Neural crest cell (in vitro differentiated cells): ENCODE measurements at regions not wholly inside any gene's neighbourhood (a gene's known extent, or its start where the extent isn't known, plus 50 kb on each side); places are given as distances from the start of the nearest gene placed in this dataset.

Experiments
- DNase-seq: peaks from one replicate; pipeline ENCODE4 v3.0.0; 2021; ENCODE audit warnings: low read depth, mixed read lengths, low spot score
- H3K27ac Mint-ChIP-seq: one replicate; pipeline ENCODE4 v1.8.0; 2021; ENCODE audit warnings: mild to moderate bottlenecking, mixed read lengths; ENCODE audit not compliant: unreplicated experiment
- H3K27me3 Mint-ChIP-seq: 2 replicates; pipeline ENCODE4 v1.8.0; 2021; ENCODE audit warnings: low read depth, mild to moderate bottlenecking, mixed read lengths
- H3K36me3 Mint-ChIP-seq: 2 replicates; pipeline ENCODE4 v1.8.0; 2021; ENCODE audit warnings: low read depth, mild to moderate bottlenecking, mixed read lengths
- H3K4me1 Mint-ChIP-seq: 2 replicates; pipeline ENCODE4 v1.8.0; 2021; ENCODE audit warnings: mixed read lengths
- H3K4me3 Mint-ChIP-seq: one replicate; pipeline ENCODE4 v1.8.0; 2021; ENCODE audit warnings: mild to moderate bottlenecking, mixed read lengths
- H3K9me3 Mint-ChIP-seq: 2 replicates; pipeline ENCODE4 v1.8.0; 2021; ENCODE audit warnings: mixed read lengths
- TF ChIP-seq, protein P1 (sequence below): fragments of 200-600 bp; sonication (generic); conservative IDR thresholded peaks from 2 replicates; pipeline ENCODE4 v1.5.0; 2021; ENCODE audit warnings: antibody characterized with exemption, mild to moderate bottlenecking

DNA sequence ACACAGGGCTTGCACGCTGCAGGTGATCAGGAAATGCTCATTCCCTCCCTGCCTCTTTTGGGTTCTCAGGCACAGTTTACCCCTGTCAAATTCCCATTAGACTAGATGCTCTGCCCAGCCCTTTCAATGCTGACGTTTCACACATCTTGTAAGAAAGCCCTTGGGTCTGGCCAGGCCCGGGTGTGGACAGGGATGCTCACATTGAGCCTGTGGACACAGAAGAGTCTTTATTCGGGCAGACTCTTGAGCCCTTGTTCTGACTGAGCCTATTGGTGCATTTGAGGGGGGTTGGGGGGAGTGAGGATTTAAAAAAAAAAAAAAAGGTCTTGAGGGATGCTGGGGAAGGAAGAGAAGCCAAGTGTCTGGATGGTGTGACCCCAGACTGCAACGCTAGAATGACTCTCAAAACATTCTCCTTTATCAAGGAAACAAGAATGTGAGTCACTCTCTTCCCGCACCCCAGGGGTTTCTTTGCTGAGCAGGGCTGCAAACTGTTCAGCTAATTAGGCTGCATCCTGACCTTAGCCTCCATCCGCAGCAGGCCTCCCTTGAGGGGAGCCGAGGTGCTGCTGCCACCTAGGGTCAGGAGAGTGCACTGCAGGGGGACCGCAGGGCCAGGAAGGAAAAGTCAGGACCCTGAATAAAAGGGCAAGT, 53.6 kb upstream of the TMEM72 start:
- peaks cover 57% of the 10 kb centered on the region for H3K4me1 Mint-ChIP-seq
- H3K36me3 Mint-ChIP-seq: no peaks in the 10 kb centered on the region
- peak overlapping the region; percentile 52 for H3K4me3 Mint-ChIP-seq
- DNase-seq: peak; percentile 83
- peaks cover 3% of the 10 kb centered on the region for H3K27me3 Mint-ChIP-seq
- TF ChIP-seq, protein P1, sequence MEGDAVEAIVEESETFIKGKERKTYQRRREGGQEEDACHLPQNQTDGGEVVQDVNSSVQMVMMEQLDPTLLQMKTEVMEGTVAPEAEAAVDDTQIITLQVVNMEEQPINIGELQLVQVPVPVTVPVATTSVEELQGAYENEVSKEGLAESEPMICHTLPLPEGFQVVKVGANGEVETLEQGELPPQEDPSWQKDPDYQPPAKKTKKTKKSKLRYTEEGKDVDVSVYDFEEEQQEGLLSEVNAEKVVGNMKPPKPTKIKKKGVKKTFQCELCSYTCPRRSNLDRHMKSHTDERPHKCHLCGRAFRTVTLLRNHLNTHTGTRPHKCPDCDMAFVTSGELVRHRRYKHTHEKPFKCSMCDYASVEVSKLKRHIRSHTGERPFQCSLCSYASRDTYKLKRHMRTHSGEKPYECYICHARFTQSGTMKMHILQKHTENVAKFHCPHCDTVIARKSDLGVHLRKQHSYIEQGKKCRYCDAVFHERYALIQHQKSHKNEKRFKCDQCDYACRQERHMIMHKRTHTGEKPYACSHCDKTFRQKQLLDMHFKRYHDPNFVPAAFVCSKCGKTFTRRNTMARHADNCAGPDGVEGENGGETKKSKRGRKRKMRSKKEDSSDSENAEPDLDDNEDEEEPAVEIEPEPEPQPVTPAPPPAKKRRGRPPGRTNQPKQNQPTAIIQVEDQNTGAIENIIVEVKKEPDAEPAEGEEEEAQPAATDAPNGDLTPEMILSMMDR: peak; percentile 96
- peak overlapping the region; percentile 81 for H3K27ac Mint-ChIP-seq
- H3K9me3 Mint-ChIP-seq: no peaks in the 10 kb centered on the region

DNA sequence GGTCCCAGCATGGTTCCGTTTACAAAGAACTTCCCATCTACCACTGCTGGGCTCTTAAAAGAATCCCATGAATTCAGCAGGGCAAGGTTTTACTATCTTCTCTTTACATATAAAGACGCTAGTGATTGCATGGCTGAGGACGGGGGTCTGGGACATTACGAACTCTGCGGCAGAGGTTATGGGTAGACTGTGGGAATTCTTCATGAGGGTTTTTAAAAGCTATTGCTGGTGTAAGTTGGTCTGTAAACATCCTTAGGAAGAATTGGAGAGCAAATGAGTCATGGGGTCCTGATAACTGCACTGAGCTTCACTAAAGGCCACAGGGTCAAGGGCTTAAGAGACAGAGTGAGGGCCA, 53.1 kb upstream of the TMEM72 start:
- H3K4me3 Mint-ChIP-seq: peak overlapping the region; percentile 52
- TF ChIP-seq, protein P1: peak; percentile 14
- DNase-seq: no peak

DNA sequence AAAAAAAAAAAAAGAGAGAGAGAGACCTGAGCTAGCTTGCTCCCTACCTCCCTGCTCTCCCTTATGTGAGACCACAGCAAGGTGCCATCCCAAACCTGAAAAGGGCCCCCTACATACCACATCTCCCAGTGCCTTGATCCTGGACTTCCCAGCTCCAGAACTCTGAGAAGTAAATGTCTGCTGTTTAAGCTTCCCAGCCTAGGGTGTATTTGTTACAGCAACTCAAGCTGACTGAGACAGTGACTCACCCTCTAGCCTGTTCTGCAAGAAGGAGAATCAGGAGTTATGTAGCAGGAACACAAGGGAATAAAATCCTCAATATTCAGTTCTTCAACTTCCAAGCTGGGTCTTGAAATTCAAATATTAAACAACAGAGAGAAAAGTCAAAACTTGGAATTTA, 52.1 kb upstream of the TMEM72 start:
- TF ChIP-seq, protein P1: no peak
- Mint-ChIP-seq H3K9me3 (no peaks in the 10 kb centered on the region), H3K4me3 (no peak overlapping the region), H3K27me3 (peaks cover 16% of the 10 kb centered on the region), H3K27ac (no peak overlapping the region), H3K36me3 (no peaks in the 10 kb centered on the region), H3K4me1 (peaks cover 68% of the 10 kb centered on the region)
- DNase-seq: no peak

More for the DNA sequence above, 53.1 kb upstream of the TMEM72 start:
- Mint-ChIP-seq H3K4me1 (peaks cover 62% of the 10 kb centered on the region), H3K27me3 (peaks cover 8% of the 10 kb centered on the region), H3K36me3 (no peaks in the 10 kb centered on the region), H3K27ac (no peak overlapping the region), H3K9me3 (no peaks in the 10 kb centered on the region)

DNA sequence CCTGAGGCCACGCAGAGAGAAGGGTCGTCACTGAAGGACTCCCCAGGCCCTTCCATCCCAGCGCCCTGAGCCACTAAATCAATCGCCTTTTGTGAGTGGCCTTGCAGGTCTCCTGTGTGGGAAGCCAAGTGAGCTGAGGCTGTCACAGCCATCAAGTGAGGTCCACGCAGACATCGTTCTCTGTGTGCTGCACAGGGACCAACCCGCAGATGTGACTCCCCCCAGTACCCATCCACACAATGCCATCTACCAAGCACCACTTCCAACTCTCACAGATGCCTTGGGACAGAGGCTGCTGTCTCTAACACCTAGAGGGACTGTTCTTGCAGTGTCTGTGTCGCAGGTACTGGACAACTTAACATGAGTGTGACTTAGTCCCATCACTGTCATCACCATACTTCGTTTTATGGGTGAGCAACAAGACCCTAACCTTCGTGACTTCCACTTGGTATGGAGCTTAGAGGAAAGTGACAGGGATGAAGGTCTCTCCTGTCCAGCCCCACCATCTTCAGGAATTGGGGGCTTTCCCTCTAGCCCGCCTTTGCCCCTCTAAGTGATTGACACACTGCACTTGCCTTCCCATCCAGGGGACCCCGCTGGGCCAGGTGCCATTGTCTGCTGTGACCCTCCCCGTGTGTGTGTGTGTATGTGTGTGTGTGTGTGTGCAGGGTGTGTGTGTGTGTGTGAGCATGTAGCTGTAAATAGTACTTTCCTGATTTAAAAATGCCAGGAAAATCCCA, 51.4 kb upstream of the TMEM72 start:
- Mint-ChIP-seq H3K27me3 (peaks cover 18% of the 10 kb centered on the region), H3K9me3 (no peaks in the 10 kb centered on the region), H3K27ac (no peak overlapping the region), H3K36me3 (no peaks in the 10 kb centered on the region), H3K4me3 (peak overlapping the region; percentile 32), H3K4me1 (peaks cover 66% of the 10 kb centered on the region)
- DNase-seq: no peak
- TF ChIP-seq, protein P1: no peak

DNA sequence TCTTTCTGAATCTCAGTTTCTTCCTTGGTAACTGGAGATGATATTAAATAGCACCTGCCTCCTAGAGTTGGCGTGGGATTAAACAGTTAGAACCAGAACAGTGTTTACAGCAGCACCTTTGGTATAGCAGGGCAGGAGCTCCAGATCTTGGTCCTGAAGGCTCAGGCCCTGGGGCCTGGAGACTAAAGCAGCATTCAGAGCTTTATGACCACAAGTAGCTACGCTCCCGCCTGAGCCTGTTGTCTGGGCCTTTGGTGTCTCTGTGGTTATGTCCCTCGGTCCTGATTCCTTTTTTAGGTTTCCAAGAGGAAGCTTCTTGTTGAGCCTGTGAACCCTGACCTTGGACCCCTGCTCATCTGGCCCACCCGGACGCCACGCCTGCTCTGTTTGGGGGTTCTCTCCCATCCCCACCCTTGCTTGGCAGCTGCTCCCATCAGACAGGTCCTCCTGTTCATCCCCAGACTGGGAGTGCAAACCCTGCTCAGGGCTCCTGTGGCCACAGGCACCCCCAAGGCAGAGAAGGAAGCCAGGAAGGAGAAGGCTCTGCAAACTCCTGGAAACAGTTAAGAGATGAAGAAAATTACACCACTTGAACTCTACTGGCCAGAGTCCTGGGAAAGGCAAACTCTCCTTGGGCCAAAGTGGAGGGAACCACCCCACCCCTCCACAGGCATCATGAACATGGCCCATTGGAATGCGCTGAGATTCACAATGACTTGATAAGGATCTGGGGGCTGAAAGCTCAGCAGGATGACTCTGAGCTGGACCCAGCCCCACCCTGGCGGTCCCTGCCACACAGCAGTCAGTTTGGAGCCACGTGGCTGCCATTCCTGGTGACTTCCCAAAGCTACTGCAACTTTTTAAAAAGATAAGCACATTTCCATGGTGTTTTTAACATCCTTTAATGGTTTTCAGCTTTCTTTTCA, 50.1 kb upstream of the TMEM72 start:
- Mint-ChIP-seq H3K27me3 (peaks cover 18% of the 10 kb centered on the region), H3K9me3 (no peaks in the 10 kb centered on the region), H3K36me3 (no peaks in the 10 kb centered on the region), H3K27ac (no peak overlapping the region), H3K4me3 (no peak overlapping the region), H3K4me1 (peaks cover 57% of the 10 kb centered on the region)
- TF ChIP-seq, protein P1: no peak
- no peak for DNase-seq
